RWPE1 (cell line): ENCODE measurements at regions not wholly inside any gene's neighbourhood (a gene's known extent, or its start where the extent isn't known, plus 50 kb on each side); places are given as distances from the start of the nearest gene placed in this dataset.

Source experiments
- CTCF ChIA-PET: fragments of 350-600 bp; sonication (Branson Sonifier 250); formaldehyde crosslinking; extraction: SDS; loops from one replicate; lab custom pipeline; 2021; lab: Yijun Ruan, JAX
- POLR2A ChIA-PET: fragments of 400-600 bp; formaldehyde crosslinking; extraction: SDS; loops from one replicate; lab custom pipeline; 2020; ENCODE audit warnings: antibody characterized with exemption; ENCODE audit not compliant: low non-redundant PET; lab: Yijun Ruan, JAX
- DNase-seq: peaks from one replicate; pipeline ENCODE4 v3.0.0; 2012; ENCODE audit warnings: low spot score
- H3K27ac ChIP-seq: fragments of 450-650 bp; 2 replicates; pipeline ENCODE4 v1.5.1; 2017
- CTCF ChIP-seq: fragments of 450-650 bp; conservative IDR thresholded peaks from 2 replicates; pipeline ENCODE4 v1.5.1; 2017; ENCODE audit warnings: low read depth, mild to moderate bottlenecking

GRCh38 chr15:62571072-62571471 lies 406.0 kb upstream of the C2CD4B start:
- ChIA-PET CTCF (no interaction called here), POLR2A (interaction anchor here (0.6 kb wide), 1 partner anchor 1362 kb away, joined by 4 read pairs; no protein-coding TSS in a partner anchor)
- no peak for TF ChIP-seq CTCF
- no peak overlapping the region for H3K27ac ChIP-seq
- DNase-seq = no peak

GRCh38 chr15:62572797-62573196 lies 407.7 kb upstream of the C2CD4B start:
- DNase-seq = no peak
- TF ChIP-seq CTCF = no peak
- H3K27ac ChIP-seq = no peak overlapping the region
- ChIA-PET CTCF (no interaction called here), POLR2A (no interaction called here)

GRCh38 chr15:62573876-62574275 lies 408.8 kb upstream of the C2CD4B start:
- ChIA-PET CTCF (interaction anchor here (0.6 to 0.7 kb wide), 2 partner anchors 34 to 115 kb away, joined by 3 read pairs; no protein-coding TSS in a partner anchor), POLR2A (no interaction called here)
- H3K27ac ChIP-seq = no peak overlapping the region
- no peak for TF ChIP-seq CTCF
- no peak for DNase-seq

DNA sequence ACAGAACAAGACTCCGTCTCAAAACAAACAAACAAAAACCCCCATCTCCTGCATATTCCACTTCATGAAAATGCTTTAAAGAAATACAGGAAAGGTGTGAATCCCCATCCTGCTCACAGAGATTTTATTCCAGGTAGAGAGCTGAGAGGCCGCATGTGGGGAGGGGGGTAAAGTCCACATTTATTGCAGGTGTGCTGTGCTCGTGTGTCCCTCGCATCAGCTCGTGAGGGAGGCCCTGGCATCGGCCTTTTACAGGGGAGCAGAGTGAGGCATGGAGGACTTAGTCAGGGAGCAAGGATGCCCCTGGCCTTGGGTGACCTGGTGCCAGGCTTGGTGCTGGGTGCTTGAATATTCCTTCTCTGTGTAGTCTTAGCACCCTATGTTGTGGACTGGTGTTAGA lies 413.5 kb upstream of the C2CD4B start:
- DNase-seq = no peak
- TF ChIP-seq CTCF = no peak
- POLR2A ChIA-PET = no interaction called here
- H3K27ac ChIP-seq = no peak overlapping the region
- CTCF ChIA-PET = no interaction called here

DNA sequence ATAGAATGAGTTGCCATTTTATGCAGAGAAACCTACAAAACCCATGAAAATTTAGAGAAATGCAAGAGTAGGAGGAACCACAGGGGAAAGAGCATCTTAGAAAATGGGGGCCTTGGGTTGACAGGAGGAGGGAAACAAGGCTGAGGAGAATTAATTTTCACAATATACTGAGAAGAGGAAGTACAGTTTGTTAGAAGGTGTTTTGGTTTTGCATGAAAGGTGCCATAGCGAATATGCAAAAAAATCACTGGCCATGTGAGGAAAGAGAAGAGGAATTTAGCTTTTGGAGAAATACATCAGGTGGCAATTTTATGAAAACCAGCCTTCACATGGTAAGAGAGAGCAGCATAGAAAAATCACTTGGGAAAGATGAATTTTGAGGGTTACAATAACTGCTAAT lies 413.9 kb upstream of the C2CD4B start:
- no peak for TF ChIP-seq CTCF
- no peak overlapping the region for H3K27ac ChIP-seq
- ChIA-PET POLR2A (no interaction called here), CTCF (no interaction called here)
- DNase-seq = no peak

DNA sequence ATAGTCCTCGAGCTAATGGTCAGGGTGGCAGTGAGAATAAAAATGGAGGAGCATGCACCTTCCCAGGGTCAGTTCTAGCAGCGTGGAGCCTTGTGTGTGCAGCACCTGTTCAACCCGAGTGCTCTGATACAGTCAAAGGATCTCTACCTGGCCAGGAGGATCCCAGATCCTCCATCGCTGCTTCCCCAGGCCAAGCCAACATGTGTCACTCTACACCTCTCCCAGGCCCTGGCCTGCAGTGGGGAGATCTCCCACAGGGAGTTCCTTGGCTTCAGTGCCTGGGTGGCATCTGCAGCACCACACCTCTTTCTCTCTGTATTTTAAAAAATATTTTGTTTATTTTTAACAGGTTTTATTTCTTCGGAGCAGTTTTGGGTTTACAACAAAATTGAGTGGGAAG lies 414.8 kb upstream of the C2CD4B start:
- no peak for TF ChIP-seq CTCF
- CTCF ChIA-PET = no interaction called here
- POLR2A ChIA-PET = no interaction called here
- DNase-seq = no peak
- no peak overlapping the region for H3K27ac ChIP-seq

GRCh38 chr15:62582580-62582979 lies 417.5 kb upstream of the C2CD4B start:
- POLR2A ChIA-PET = no interaction called here
- no peak for DNase-seq
- TF ChIP-seq CTCF = no peak
- H3K27ac ChIP-seq = no peak overlapping the region
- CTCF ChIA-PET = no interaction called here
